B cell (primary cell): ENCODE measurements at regions not wholly inside any gene's neighbourhood (a gene's known extent, or its start where the extent isn't known, plus 50 kb on each side); places are given as distances from the start of the nearest gene placed in this dataset.

Source experiments
- ATAC-seq: fragments of 200-7000 bp; cut with Tn5 transposase; one replicate; pipeline ENCODE4 v1.10.0; 2021; ENCODE audit warnings: low read depth, mild to moderate bottlenecking, moderate number of reproducible peaks, moderate library complexity
- CTCF ChIA-PET: fragments of 350-600 bp; sonication (Branson Sonifier 250); formaldehyde crosslinking; loops from one replicate; lab custom pipeline; 2021; ENCODE audit warnings: antibody characterized with exemption, inconsistent platforms; lab: Charles Lee
- POLR2A ChIA-PET: fragments of 350-600 bp; sonication (Branson Sonifier 250); formaldehyde crosslinking; loops from one replicate; lab custom pipeline; 2021; ENCODE audit warnings: antibody characterized with exemption; lab: Charles Lee
- DNase-seq: peaks from one replicate; pipeline ENCODE4 v3.0.0; 2013
- H2AFZ ChIP-seq: 2 replicates; pipeline ENCODE4 v1.6.1; 2012; ENCODE audit warnings: mild to moderate bottlenecking, low read depth, low read length; ENCODE audit not compliant: insufficient read depth, poor library complexity, severe bottlenecking
- H3K27ac ChIP-seq, 2 donors: 1 replicate in 1 of 2; 2 replicates in 1 of 2; pipeline ENCODE4 v1.5.1; 2012 to 2013; ENCODE audit warnings: low read length in 2 of 2, mild to moderate bottlenecking in 2 of 2, moderate library complexity in 1 of 2
- H3K27me3 ChIP-seq, 4 experiments: fragments of 200-600 bp in 1 of 4; sonication (generic) in 1 of 4; replicated peaks in 1 of 4; 1 replicate in 2 of 4; 2 replicates in 2 of 4; pipeline versions ENCODE4 v1.6.1 to v1.7.0; 2013 to 2016; ENCODE audit warnings: low read length in 3 of 4, mild to moderate bottlenecking in 2 of 4, mixed read lengths in 1 of 4, moderate library complexity in 1 of 4; ENCODE audit not compliant: insufficient read depth in 4 of 4, control insufficient read depth in 3 of 4; ENCODE audit errors: control extremely low read depth in 1 of 4
- H3K36me3 ChIP-seq, 2 experiments: replicated peaks in 1 of 2; 1 replicate in 1 of 2; 2 replicates in 1 of 2; pipeline versions ENCODE4 v1.6.1 to v1.7.1; 2013; ENCODE audit warnings: low read length in 1 of 2; ENCODE audit not compliant: insufficient read depth in 2 of 2, control insufficient read depth in 1 of 2; ENCODE audit errors: control extremely low read depth in 1 of 2, extremely low read depth in 1 of 2
- H3K4me1 ChIP-seq, 2 donors: fragments of 200-600 bp in 1 of 2; sonication (generic) in 1 of 2; 1 replicate in 1 of 2; 2 replicates in 1 of 2; pipeline versions ENCODE4 v1.5.1 to v1.6.1; 2013 to 2017; ENCODE audit warnings: low read length in 2 of 2; ENCODE audit not compliant: control insufficient read depth in 2 of 2, insufficient read depth in 2 of 2
- H3K4me2 ChIP-seq: replicated peaks from 2 replicates; pipeline ENCODE3; 2012; ENCODE audit warnings: mild to moderate bottlenecking, low read depth, low read length; ENCODE audit not compliant: poor library complexity, severe bottlenecking
- H3K4me3 ChIP-seq, 5 experiments: fragments of 200-600 bp in 1 of 5; sonication (generic) in 1 of 5; 1 replicate in 3 of 5; 2 replicates in 2 of 5; pipeline versions ENCODE4 v1.5.1 to v1.7.0; 2011 to 2016; ENCODE audit warnings: low read length in 4 of 5, mild to moderate bottlenecking in 4 of 5, low read depth in 2 of 5, control low read depth in 1 of 5, moderate library complexity in 1 of 5; ENCODE audit not compliant: insufficient read depth in 1 of 5; ENCODE audit errors: control extremely low read depth in 1 of 5, extremely low read depth in 1 of 5
- H3K79me2 ChIP-seq: fragments of 200-600 bp; sonication (generic); one replicate; pipeline ENCODE4 v1.6.0; 2016; ENCODE audit warnings: low read length; ENCODE audit not compliant: control insufficient read depth, insufficient read depth
- H3K9ac ChIP-seq: fragments of 200-600 bp; sonication (generic); 2 replicates; pipeline ENCODE4 v1.6.1; 2017; ENCODE audit warnings: mild to moderate bottlenecking, low read length, moderate library complexity
- H3K9me3 ChIP-seq, 3 donors: one replicate each; pipeline versions ENCODE4 v1.6.1 to v1.7.1; 2013; ENCODE audit warnings: low read length in 2 of 3; ENCODE audit not compliant: control insufficient read depth in 2 of 3, insufficient read depth in 1 of 3; ENCODE audit errors: control extremely low read depth in 1 of 3
- H4K20me1 ChIP-seq: 2 replicates; pipeline ENCODE4 v1.6.0; 2012; ENCODE audit warnings: mild to moderate bottlenecking, low read length; ENCODE audit not compliant: insufficient read depth, control insufficient read depth, poor library complexity, severe bottlenecking
- H3K27ac Mint-ChIP-seq: one replicate; pipeline ENCODE4 v1.8.0; 2021; ENCODE audit warnings: mixed read lengths
- H3K27me3 Mint-ChIP-seq: one replicate; pipeline ENCODE4 v1.8.0; 2021; ENCODE audit warnings: mixed read lengths
- H3K4me1 Mint-ChIP-seq: one replicate; pipeline ENCODE4 v1.8.0; 2021; ENCODE audit warnings: mixed read lengths
- H3K4me3 Mint-ChIP-seq: one replicate; pipeline ENCODE4 v1.8.0; 2021; ENCODE audit warnings: mixed read lengths
- H3K9me3 Mint-ChIP-seq: one replicate; pipeline ENCODE4 v1.8.0; 2022; ENCODE audit warnings: mixed read lengths; ENCODE audit not compliant: insufficient read depth
- CTCF ChIP-seq: fragments of 200-600 bp; IDR thresholded peaks from one replicate; pipeline ENCODE4 v1.8.0; 2022; ENCODE audit warnings: antibody characterized with exemption, mild to moderate bottlenecking
- EZH2 ChIP-seq: IDR thresholded peaks from 2 replicates; pipeline ENCODE4 v1.6.1; 2012; ENCODE audit warnings: borderline replicate concordance, low read depth, mild to moderate bottlenecking, moderate library complexity, low read length; ENCODE audit not compliant: insufficient read depth, poor library complexity, severe bottlenecking
- WGBS: methylation state at CpG from one replicate; pipeline ENCODE4 v1.1.5; 2013; ENCODE audit warnings: missing lambda C conversion rate; ENCODE audit not compliant: insufficient coverage; 5-methylcytosine and 5-hydroxymethylcytosine counted together
- intact Hi-C: fragments of 100-400 bp; cut with micrococcal nuclease; formaldehyde crosslinking; loops from one replicate; pipeline ENCODE4 v1.10.0; 2022

- Histone ChIP-seq H4K20me1 (no peaks in the 10 kb centered on the region), H3K27me3 (no peaks in the 10 kb centered on the region), H3K79me2 (no peaks in the 10 kb centered on the region), H3K4me1 (no peaks in the 10 kb centered on the region), H3K27ac (no peak overlapping the region), H3K4me3 (no peak overlapping the region), H3K9ac (no peak overlapping the region), H3K36me3 (no peaks in the 10 kb centered on the region), H3K9me3 (no peaks in the 10 kb centered on the region), H2AFZ (no peak overlapping the region), H3K4me2 (no peak overlapping the region)
- no peaks in the 10 kb centered on the region for H3K27me3 Mint-ChIP-seq
- no peak overlapping the region for H3K4me3 Mint-ChIP-seq
- POLR2A ChIA-PET: no interaction called here
- intact Hi-C loops: no loop called here
- no peak for TF ChIP-seq EZH2
- no peak for TF ChIP-seq CTCF
- no peaks in the 10 kb centered on the region for H3K9me3 Mint-ChIP-seq
- H3K4me1 Mint-ChIP-seq: no peaks in the 10 kb centered on the region
- DNase-seq: no peak
- CTCF ChIA-PET: no interaction called here
- no peak for ATAC-seq
- H3K27ac Mint-ChIP-seq: no peak overlapping the region
Observed at GRCh38 chr4:162610116-162610515, 446.3 kb upstream of the FSTL5 start.

- Mint-ChIP-seq H3K4me3 (no peak overlapping the region), H3K4me1 (no peaks in the 10 kb centered on the region), H3K27me3 (no peaks in the 10 kb centered on the region), H3K9me3 (no peaks in the 10 kb centered on the region), H3K27ac (no peak overlapping the region)
- whole genome bisulfite sequencing: no CpG with 5 or more reads among the region's 1 CpG
- Histone ChIP-seq H3K79me2 (no peaks in the 10 kb centered on the region), H3K27ac (no peak overlapping the region), H3K4me1 (no peaks in the 10 kb centered on the region), H3K4me3 (no peak overlapping the region), H3K9ac (no peak overlapping the region), H3K4me2 (no peak overlapping the region), H3K9me3 (no peaks in the 10 kb centered on the region), H3K27me3 (no peaks in the 10 kb centered on the region), H3K36me3 (no peaks in the 10 kb centered on the region), H2AFZ (no peak overlapping the region), H4K20me1 (no peaks in the 10 kb centered on the region)
- DNase-seq (no peak), ATAC-seq (no peak)
- TF ChIP-seq EZH2 (no peak), CTCF (no peak)
- ChIA-PET POLR2A (no interaction called here), CTCF (no interaction called here)
- intact Hi-C loops: no loop called here
Observed at GRCh38 chr4:162586266-162586665, 422.5 kb upstream of the FSTL5 start.
